ENCODE measurements at regions not wholly inside any gene's neighbourhood (a gene's known extent, or its start where the extent isn't known, plus 50 kb on each side); places are given as distances from the start of the nearest gene placed in this dataset.

DNA sequence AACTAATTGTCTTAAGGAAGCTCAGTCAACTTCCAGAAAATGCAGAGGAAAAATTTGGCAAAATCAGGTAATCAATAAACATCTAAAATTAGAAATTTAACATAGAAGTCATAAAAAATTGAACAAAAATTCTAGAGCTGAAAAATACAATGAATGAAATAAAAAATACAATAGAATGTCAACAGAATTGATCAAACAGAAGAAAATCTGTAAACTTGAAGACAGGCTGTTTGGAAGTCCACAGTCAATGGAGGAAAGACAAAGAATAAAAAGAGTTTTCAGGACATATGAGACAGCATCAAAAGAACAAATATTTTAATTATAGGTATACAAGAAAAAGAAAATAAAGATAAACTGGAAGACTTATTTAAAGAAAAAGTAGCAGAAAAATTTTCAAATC lies 469.0 kb downstream of the RWDD3 start:
- no peak overlapping the region for H3K4me3 ChIP-seq (ENCODE audit: low read length, poor library complexity, severe bottlenecking)
- no peaks in the 10 kb centered on the region for H4K20me1 ChIP-seq (ENCODE audit: insufficient read depth, low read length, poor library complexity, severe bottlenecking)
- H2AFZ ChIP-seq (ENCODE audit: low read length) = no peak overlapping the region
- no peaks in the 10 kb centered on the region for H3K27me3 ChIP-seq (ENCODE audit: insufficient read depth, low read length, poor library complexity, severe bottlenecking)
- H3K4me1 ChIP-seq (ENCODE audit: insufficient read depth, low read length, poor library complexity, severe bottlenecking) = no peaks in the 10 kb centered on the region
- TF ChIP-seq EZH2phosphoT487 (IDR thresholded peaks at IDR 0.05; ENCODE audit: borderline replicate concordance) = no peak
- TF ChIP-seq, protein P1, sequence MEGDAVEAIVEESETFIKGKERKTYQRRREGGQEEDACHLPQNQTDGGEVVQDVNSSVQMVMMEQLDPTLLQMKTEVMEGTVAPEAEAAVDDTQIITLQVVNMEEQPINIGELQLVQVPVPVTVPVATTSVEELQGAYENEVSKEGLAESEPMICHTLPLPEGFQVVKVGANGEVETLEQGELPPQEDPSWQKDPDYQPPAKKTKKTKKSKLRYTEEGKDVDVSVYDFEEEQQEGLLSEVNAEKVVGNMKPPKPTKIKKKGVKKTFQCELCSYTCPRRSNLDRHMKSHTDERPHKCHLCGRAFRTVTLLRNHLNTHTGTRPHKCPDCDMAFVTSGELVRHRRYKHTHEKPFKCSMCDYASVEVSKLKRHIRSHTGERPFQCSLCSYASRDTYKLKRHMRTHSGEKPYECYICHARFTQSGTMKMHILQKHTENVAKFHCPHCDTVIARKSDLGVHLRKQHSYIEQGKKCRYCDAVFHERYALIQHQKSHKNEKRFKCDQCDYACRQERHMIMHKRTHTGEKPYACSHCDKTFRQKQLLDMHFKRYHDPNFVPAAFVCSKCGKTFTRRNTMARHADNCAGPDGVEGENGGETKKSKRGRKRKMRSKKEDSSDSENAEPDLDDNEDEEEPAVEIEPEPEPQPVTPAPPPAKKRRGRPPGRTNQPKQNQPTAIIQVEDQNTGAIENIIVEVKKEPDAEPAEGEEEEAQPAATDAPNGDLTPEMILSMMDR (conservative IDR thresholded peaks at IDR 0.05; ENCODE audit: low read length) = no peak
- H3K9me3 ChIP-seq (ENCODE audit: insufficient read depth, low read depth, low read length) = no peaks in the 10 kb centered on the region; the same call in none of the 2 replicates
- H3K9me2 ChIP-seq (replicated peaks; ENCODE audit: low read depth, low read length) = no peaks in the 10 kb centered on the region
- H3K79me2 ChIP-seq (ENCODE audit: insufficient read depth, low read length) = no peaks in the 10 kb centered on the region
- H3K4me2 ChIP-seq (ENCODE audit: low read depth, low read length, poor library complexity, severe bottlenecking) = no peak overlapping the region
- H3K36me3 ChIP-seq (ENCODE audit: insufficient read depth, low read length) = no peaks in the 10 kb centered on the region
- H3K9ac ChIP-seq (ENCODE audit: low read depth, low read length, poor library complexity, severe bottlenecking) = no peak overlapping the region
- H3F3A ChIP-seq (ENCODE audit: low read depth) = no peaks in the 10 kb centered on the region

DNA sequence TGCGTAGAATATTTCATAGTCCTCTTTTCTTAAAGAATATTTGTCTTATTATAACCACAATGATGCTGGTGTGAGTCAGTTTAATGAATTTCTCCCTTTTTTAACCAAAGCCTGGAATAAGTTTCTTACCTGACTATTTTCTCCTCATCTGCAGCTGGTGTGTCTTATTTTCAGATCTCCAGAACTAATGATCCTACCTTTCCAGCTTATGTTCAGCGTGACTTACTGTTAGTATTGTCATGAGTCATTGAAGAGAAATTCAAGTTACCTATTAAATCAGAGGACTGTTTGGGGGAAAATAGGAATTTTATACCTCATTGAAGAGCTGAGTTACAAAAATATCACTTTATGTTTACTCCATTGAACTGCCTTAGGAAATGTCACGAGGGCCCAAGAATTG lies 482.1 kb downstream of the RWDD3 start:
- no peaks in the 10 kb centered on the region for H3K4me1 ChIP-seq (ENCODE audit: insufficient read depth, low read length, poor library complexity, severe bottlenecking)
- TF ChIP-seq, protein P1 (conservative IDR thresholded peaks at IDR 0.05; ENCODE audit: low read length) = no peak
- no peak for TF ChIP-seq EZH2phosphoT487 (IDR thresholded peaks at IDR 0.05; ENCODE audit: borderline replicate concordance)
- H3K36me3 ChIP-seq (ENCODE audit: insufficient read depth, low read length) = no peaks in the 10 kb centered on the region
- no peaks in the 10 kb centered on the region for H3K27me3 ChIP-seq (ENCODE audit: insufficient read depth, low read length, poor library complexity, severe bottlenecking)
- H3F3A ChIP-seq (ENCODE audit: low read depth) = no peaks in the 10 kb centered on the region
- no peak overlapping the region for H3K9ac ChIP-seq (ENCODE audit: low read depth, low read length, poor library complexity, severe bottlenecking)
- H2AFZ ChIP-seq (ENCODE audit: low read length) = no peak overlapping the region
- no peaks in the 10 kb centered on the region for H4K20me1 ChIP-seq (ENCODE audit: insufficient read depth, low read length, poor library complexity, severe bottlenecking)
- no peaks in the 10 kb centered on the region for H3K79me2 ChIP-seq (ENCODE audit: insufficient read depth, low read length)
- no peaks in the 10 kb centered on the region for H3K9me3 ChIP-seq (ENCODE audit: insufficient read depth, low read depth, low read length)
- H3K9me2 ChIP-seq (replicated peaks; ENCODE audit: low read depth, low read length) = no peaks in the 10 kb centered on the region
- no peak overlapping the region for H3K4me3 ChIP-seq (ENCODE audit: low read length, poor library complexity, severe bottlenecking)
- no peak overlapping the region for H3K4me2 ChIP-seq (ENCODE audit: low read depth, low read length, poor library complexity, severe bottlenecking)

DNA sequence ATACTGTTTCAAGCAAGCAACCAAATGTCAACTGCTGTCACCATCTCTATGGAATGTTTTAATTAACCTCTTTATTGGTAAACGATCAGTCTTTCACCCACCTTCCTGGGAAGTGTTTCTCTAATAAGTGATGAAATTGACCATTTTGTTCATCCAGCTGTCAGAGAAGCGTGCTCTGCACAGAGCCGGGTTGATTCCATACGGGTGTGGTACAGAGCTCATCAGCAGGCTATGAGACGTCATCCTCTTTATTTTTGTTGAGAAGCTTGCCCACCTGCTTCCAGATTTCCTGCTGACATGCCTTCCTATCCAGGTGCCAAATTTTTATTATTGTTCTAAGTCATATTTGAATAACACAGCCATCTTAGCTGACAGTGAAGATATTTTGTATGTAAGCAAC lies 482.5 kb downstream of the RWDD3 start:
- Histone ChIP-seq H3K4me2 (ENCODE audit: low read depth, low read length, poor library complexity, severe bottlenecking) (no peak overlapping the region), H3K9me2 (replicated peaks; ENCODE audit: low read depth, low read length) (no peaks in the 10 kb centered on the region), H3F3A (ENCODE audit: low read depth) (no peaks in the 10 kb centered on the region), H3K4me3 (ENCODE audit: low read length, poor library complexity, severe bottlenecking) (no peak overlapping the region), H2AFZ (ENCODE audit: low read length) (no peak overlapping the region), H3K9ac (ENCODE audit: low read depth, low read length, poor library complexity, severe bottlenecking) (no peak overlapping the region), H4K20me1 (ENCODE audit: insufficient read depth, low read length, poor library complexity, severe bottlenecking) (no peaks in the 10 kb centered on the region), H3K36me3 (ENCODE audit: insufficient read depth, low read length) (no peaks in the 10 kb centered on the region), H3K4me1 (ENCODE audit: insufficient read depth, low read length, poor library complexity, severe bottlenecking) (no peaks in the 10 kb centered on the region), H3K9me3 (ENCODE audit: insufficient read depth, low read depth, low read length) (no peaks in the 10 kb centered on the region), H3K79me2 (ENCODE audit: insufficient read depth, low read length) (no peaks in the 10 kb centered on the region), H3K27me3 (ENCODE audit: insufficient read depth, low read length, poor library complexity, severe bottlenecking) (no peaks in the 10 kb centered on the region)
- TF ChIP-seq EZH2phosphoT487 (IDR thresholded peaks at IDR 0.05; ENCODE audit: borderline replicate concordance) = no peak
- TF ChIP-seq, protein P1 (conservative IDR thresholded peaks at IDR 0.05; ENCODE audit: low read length) = no peak
